ENCODE measurements at regions not wholly inside any gene's neighbourhood (a gene's known extent, or its start where the extent isn't known, plus 50 kb on each side); places are given as distances from the start of the nearest gene placed in this dataset.

- no peak for DNase-seq (ENCODE audit: low spot score)
These were observed 2141.0 kb upstream of the AGA start for GRCh38 chr4:179583221-179583620.

GRCh38 chr4:179584101-179584500 lies 2141.9 kb upstream of the AGA start:
- DNase-seq (ENCODE audit: low spot score): no peak

GRCh38 chr4:179585761-179586160 lies 2143.5 kb upstream of the AGA start:
- DNase-seq (ENCODE audit: low spot score): no peak

- DNase-seq (ENCODE audit: low spot score): no peak
These were observed 2144.2 kb upstream of the AGA start for GRCh38 chr4:179586460-179586859.

GRCh38 chr4:179595671-179596410 lies 2153.6 kb upstream of the AGA start:
- no peak for DNase-seq (ENCODE audit: low spot score)

- no peak for DNase-seq (ENCODE audit: low spot score)
These were observed 2154.4 kb upstream of the AGA start for GRCh38 chr4:179596621-179597020.

- no peak for DNase-seq (ENCODE audit: low spot score)
These were observed 2155.1 kb upstream of the AGA start for GRCh38 chr4:179597301-179597700.

GRCh38 chr4:179601671-179602070 lies 2159.4 kb upstream of the AGA start:
- no peak for DNase-seq (ENCODE audit: low spot score)

GRCh38 chr4:179605196-179605595 lies 2163.0 kb upstream of the AGA start:
- DNase-seq (ENCODE audit: low spot score): no peak

GRCh38 chr4:179607003-179607402 lies 2164.8 kb upstream of the AGA start:
- no peak for DNase-seq (ENCODE audit: low spot score)

GRCh38 chr4:179615704-179616103 lies 2173.5 kb upstream of the AGA start:
- no peak for DNase-seq (ENCODE audit: low spot score)

- no peak for DNase-seq (ENCODE audit: low spot score)
These were observed 2176.7 kb upstream of the AGA start for GRCh38 chr4:179618966-179619365.

- DNase-seq (ENCODE audit: low spot score): no peak
These were observed 2182.5 kb upstream of the AGA start for GRCh38 chr4:179624768-179625181.

- no peak for DNase-seq (ENCODE audit: low spot score)
These were observed 2183.2 kb upstream of the AGA start for GRCh38 chr4:179625406-179625805.

GRCh38 chr4:179626687-179627086 lies 2184.4 kb upstream of the AGA start:
- DNase-seq (ENCODE audit: low spot score): no peak

- DNase-seq (ENCODE audit: low spot score): no peak
These were observed 2189.1 kb upstream of the AGA start for GRCh38 chr4:179631321-179631720.

- DNase-seq (ENCODE audit: low spot score): no peak
These were observed 2192.6 kb upstream of the AGA start for GRCh38 chr4:179634862-179635261.

- no peak for DNase-seq (ENCODE audit: low spot score)
These were observed 2220.3 kb upstream of the AGA start for GRCh38 chr4:179662522-179662921.

- no peak for DNase-seq (ENCODE audit: low spot score)
These were observed 2221.6 kb upstream of the AGA start for GRCh38 chr4:179663641-179664429.

- DNase-seq (ENCODE audit: low spot score): no peak
These were observed 2222.3 kb upstream of the AGA start for GRCh38 chr4:179664430-179665027.

- DNase-seq (ENCODE audit: low spot score): no peak
These were observed 2224.0 kb upstream of the AGA start for GRCh38 chr4:179666226-179666625.

- DNase-seq (ENCODE audit: low spot score): no peak
These were observed 2229.4 kb upstream of the AGA start for GRCh38 chr4:179671609-179672008.
